C4-2B (cell line): ENCODE measurements at regions not wholly inside any gene's neighbourhood (a gene's known extent, or its start where the extent isn't known, plus 50 kb on each side); places are given as distances from the start of the nearest gene placed in this dataset.

Experiments used
- ZFX ChIP-seq: fragments of 450-650 bp; IDR thresholded peaks from 2 replicates; pipeline ENCODE4 v1.6.1; 2017
- TF ChIP-seq, protein P1 (sequence below): fragments of 450-650 bp; conservative IDR thresholded peaks from 2 replicates; pipeline ENCODE4 v1.5.1; 2017; ENCODE audit warnings: mild to moderate bottlenecking

DNA sequence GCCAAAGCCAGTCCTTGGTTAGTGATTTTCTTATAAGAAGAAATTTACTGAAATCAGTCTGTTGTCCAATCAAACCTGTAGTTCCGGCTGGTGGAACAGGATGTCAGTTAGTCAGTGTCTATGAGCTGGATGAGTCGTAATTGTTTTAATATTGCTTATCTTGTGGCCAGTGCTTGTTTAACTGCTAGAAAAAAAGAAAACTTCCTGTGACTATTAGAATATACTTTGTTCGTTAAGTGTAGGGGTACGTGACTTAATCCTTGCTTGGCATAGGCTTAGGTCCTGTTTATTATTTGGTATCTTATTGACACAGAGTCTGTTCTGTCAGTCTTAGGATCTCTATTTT lies 1484.8 kb upstream of the MIR17HG start:
- TF ChIP-seq, protein P1, sequence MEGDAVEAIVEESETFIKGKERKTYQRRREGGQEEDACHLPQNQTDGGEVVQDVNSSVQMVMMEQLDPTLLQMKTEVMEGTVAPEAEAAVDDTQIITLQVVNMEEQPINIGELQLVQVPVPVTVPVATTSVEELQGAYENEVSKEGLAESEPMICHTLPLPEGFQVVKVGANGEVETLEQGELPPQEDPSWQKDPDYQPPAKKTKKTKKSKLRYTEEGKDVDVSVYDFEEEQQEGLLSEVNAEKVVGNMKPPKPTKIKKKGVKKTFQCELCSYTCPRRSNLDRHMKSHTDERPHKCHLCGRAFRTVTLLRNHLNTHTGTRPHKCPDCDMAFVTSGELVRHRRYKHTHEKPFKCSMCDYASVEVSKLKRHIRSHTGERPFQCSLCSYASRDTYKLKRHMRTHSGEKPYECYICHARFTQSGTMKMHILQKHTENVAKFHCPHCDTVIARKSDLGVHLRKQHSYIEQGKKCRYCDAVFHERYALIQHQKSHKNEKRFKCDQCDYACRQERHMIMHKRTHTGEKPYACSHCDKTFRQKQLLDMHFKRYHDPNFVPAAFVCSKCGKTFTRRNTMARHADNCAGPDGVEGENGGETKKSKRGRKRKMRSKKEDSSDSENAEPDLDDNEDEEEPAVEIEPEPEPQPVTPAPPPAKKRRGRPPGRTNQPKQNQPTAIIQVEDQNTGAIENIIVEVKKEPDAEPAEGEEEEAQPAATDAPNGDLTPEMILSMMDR, result no peak
- no peak for TF ChIP-seq ZFX
